ENCODE measurements at regions not wholly inside any gene's neighbourhood (a gene's known extent, or its start where the extent isn't known, plus 50 kb on each side); places are given as distances from the start of the nearest gene placed in this dataset.

- TF ChIP-seq CTCF (IDR thresholded peaks at IDR 0.05 in 8 of 11, conservative IDR thresholded peaks at IDR 0.05 in 3 of 11) (no peak), POLR2AphosphoS5 (IDR thresholded peaks at IDR 0.05) (no peak), POLR2A (IDR thresholded peaks at IDR 0.05) (no peak)
Measured at GRCh38 chr10:44125879-44126278, 259.0 kb downstream of the CXCL12 start.
